Endothelial cell of umbilical vein (primary cell): ENCODE measurements at regions not wholly inside any gene's neighbourhood (a gene's known extent, or its start where the extent isn't known, plus 50 kb on each side); places are given as distances from the start of the nearest gene placed in this dataset.

ENCODE experiments used
- BruUV-seq: library from RNA; stranded (reverse); fragments of 400-500 nt; replicated peaks from 2 replicates; lab custom pipeline; 2021; lab: Mats Ljungman, UMichigan
- CTCF ChIA-PET: fragments of 300-600, 350-600 bp; sonication (Branson Sonifier 250); formaldehyde crosslinking; loops from one replicate; lab custom pipeline; 2021; ENCODE audit warnings: antibody characterized with exemption, inconsistent platforms; lab: Charles Lee
- POLR2A ChIA-PET: fragments of 300-600, 350-600 bp; sonication (Branson Sonifier 250); formaldehyde crosslinking; loops from one replicate; lab custom pipeline; 2021; ENCODE audit warnings: antibody characterized with exemption, inconsistent platforms; lab: Charles Lee
- DNase-seq: peaks from one replicate; pipeline ENCODE4 v3.0.0-alpha.2; 2011; ENCODE audit warnings: low read depth, low spot score
- FAIRE-seq: peaks from 2 replicates; lab custom pipeline; 2011; peaks lifted over from hg19 to GRCh38; lab: Jason Lieb, UNC
- H2AFZ ChIP-seq: 2 replicates; pipeline ENCODE4 v1.6.0; 2012; ENCODE audit warnings: low read depth, low read length, control low read depth, inconsistent platforms
- H3K27ac ChIP-seq: 2 replicates; pipeline ENCODE4 v1.5.1; 2011; ENCODE audit warnings: low read depth, mild to moderate bottlenecking, control low read depth, low read length, moderate library complexity; ENCODE audit not compliant: insufficient read depth
- H3K27me3 ChIP-seq, 2 experiments: 2 replicates each; pipeline versions ENCODE4 v1.6.0 to v1.6.1; 2011; ENCODE audit warnings: low read length in 2 of 2, mixed read lengths in 1 of 2; ENCODE audit not compliant: control insufficient read depth in 2 of 2, insufficient read depth in 2 of 2
- H3K36me3 ChIP-seq, 2 experiments: 2 replicates in 1 of 2; 3 replicates in 1 of 2; pipeline ENCODE4 v1.5.1; 2011; ENCODE audit warnings: low read length in 2 of 2, mild to moderate bottlenecking in 1 of 2, moderate library complexity in 1 of 2; ENCODE audit not compliant: control insufficient read depth in 2 of 2, insufficient read depth in 2 of 2; ENCODE audit errors: extremely low read depth in 1 of 2
- H3K4me1 ChIP-seq: 3 replicates; pipeline ENCODE4 v1.5.1; 2011; ENCODE audit warnings: mild to moderate bottlenecking, low read length; ENCODE audit not compliant: control insufficient read depth, insufficient read depth; ENCODE audit errors: extremely low read depth
- H3K4me2 ChIP-seq: 2 replicates; pipeline ENCODE4 v1.6.1; 2011; ENCODE audit warnings: low read length, control low read depth, mixed read lengths; ENCODE audit not compliant: insufficient read depth
- H3K4me3 ChIP-seq, 3 experiments: fragments of 200-600 bp in 1 of 3; sonication (generic), shearing (Covaris generic) in 1 of 3; replicated peaks in 1 of 3; 2 replicates each; pipeline ENCODE4 v1.5.1; 2011 to 2016; ENCODE audit warnings: control low read depth in 3 of 3, low read length in 3 of 3, mild to moderate bottlenecking in 2 of 3, inconsistent platforms in 1 of 3, low read depth in 1 of 3, moderate library complexity in 1 of 3; ENCODE audit not compliant: insufficient read depth in 1 of 3
- H3K79me2 ChIP-seq: 2 replicates; pipeline ENCODE4 v1.6.0; 2012; ENCODE audit warnings: low read length, inconsistent platforms; ENCODE audit not compliant: control insufficient read depth, insufficient read depth
- H3K9ac ChIP-seq: replicated peaks from 2 replicates; pipeline ENCODE3; 2011; ENCODE audit warnings: low read length, control low read depth; ENCODE audit not compliant: insufficient read depth; ENCODE audit errors: extremely low read depth
- H3K9me1 ChIP-seq: replicated peaks from 3 replicates; pipeline ENCODE4 v1.6.0; 2011; ENCODE audit warnings: mild to moderate bottlenecking, low read length; ENCODE audit not compliant: control insufficient read depth, insufficient read depth; ENCODE audit errors: extremely low read depth
- H3K9me3 ChIP-seq: replicated peaks from 2 replicates; pipeline ENCODE4 v1.5.1; 2012; ENCODE audit warnings: low read length, inconsistent platforms; ENCODE audit not compliant: control insufficient read depth, insufficient read depth
- H4K20me1 ChIP-seq: replicated peaks from 2 replicates; pipeline ENCODE3; 2011; ENCODE audit warnings: mild to moderate bottlenecking, low read length; ENCODE audit not compliant: control insufficient read depth, insufficient read depth; ENCODE audit errors: extremely low read depth
- EZH2 ChIP-seq: IDR thresholded peaks from 2 replicates; pipeline ENCODE4 v1.6.1; 2012; ENCODE audit warnings: borderline replicate concordance, low read depth, mild to moderate bottlenecking, moderate library complexity, low read length, inconsistent platforms; ENCODE audit not compliant: severe bottlenecking
- FOS ChIP-seq: IDR thresholded peaks from 2 replicates; pipeline ENCODE4 v1.6.1; 2011; ENCODE audit warnings: mild to moderate bottlenecking, low read length, moderate library complexity, borderline replicate concordance; ENCODE audit not compliant: insufficient read depth
- GATA2 ChIP-seq: IDR thresholded peaks from 2 replicates; pipeline ENCODE4 v1.7.0; 2011; ENCODE audit warnings: low read depth, mild to moderate bottlenecking, moderate library complexity, mixed read lengths, low read length; ENCODE audit not compliant: insufficient read length, insufficient read depth
- JUN ChIP-seq: IDR thresholded peaks from 2 replicates; pipeline ENCODE4 v1.6.1; 2011; ENCODE audit warnings: borderline replicate concordance, low read depth; ENCODE audit not compliant: insufficient read length, insufficient read depth
- MAX ChIP-seq: IDR thresholded peaks from 2 replicates; pipeline ENCODE4 v1.6.1; 2011; ENCODE audit not compliant: insufficient read depth, insufficient read length
- MYC ChIP-seq: IDR thresholded peaks from one replicate; pipeline ENCODE4 v1.6.1; 2011; ENCODE audit warnings: mild to moderate bottlenecking, low read depth, low read length
- POLR2A ChIP-seq: IDR thresholded peaks from 2 replicates; pipeline ENCODE4 v1.6.1; 2012; ENCODE audit warnings: low read depth, mild to moderate bottlenecking, control low read depth, low read length
- POLR2AphosphoS5 ChIP-seq: IDR thresholded peaks from 2 replicates; pipeline ENCODE4 v1.6.1; 2012; ENCODE audit warnings: low read depth, mild to moderate bottlenecking, control low read depth, low read length, moderate library complexity; ENCODE audit not compliant: insufficient read depth
- dilution Hi-C: fragments of 300-500 bp; cut with MboI; formaldehyde crosslinking; loops from one replicate; pipeline ENCODE4 v1.15.0; 2019; ENCODE audit warnings: low sequenced_read_pairs; ENCODE audit not compliant: extremely low pct_ligation_motif_present
- intact Hi-C: fragments of 100-400 bp; cut with micrococcal nuclease; formaldehyde crosslinking; loops from one replicate; pipeline ENCODE4 v1.10.0; 2022
- TF ChIP-seq, protein P1 (sequence below), 2 donors: IDR thresholded peaks; 1 replicate in 1 of 2; 2 replicates in 1 of 2; pipeline ENCODE4 v1.5.1; 2011; ENCODE audit warnings: low read length in 2 of 2, mild to moderate bottlenecking in 2 of 2, moderate library complexity in 2 of 2, control low read depth in 1 of 2, inconsistent platforms in 1 of 2, low read depth in 1 of 2; ENCODE audit not compliant: insufficient read depth in 1 of 2; ENCODE audit errors: extremely low read depth in 1 of 2

GRCh38 chr7:69349291-69349690 lies 249.0 kb upstream of the AUTS2 start:
- Histone ChIP-seq H3K27ac (no peak overlapping the region), H3K4me2 (no peak overlapping the region), H3K9me1 (no peaks in the 10 kb centered on the region), H3K36me3 (no peaks in the 10 kb centered on the region), H3K4me3 (no peak overlapping the region), H3K4me1 (no peaks in the 10 kb centered on the region), H3K9me3 (peaks cover 4% of the 10 kb centered on the region), H4K20me1 (no peaks in the 10 kb centered on the region), H3K79me2 (no peaks in the 10 kb centered on the region), H3K9ac (no peak overlapping the region), H2AFZ (no peak overlapping the region), H3K27me3 (no peaks in the 10 kb centered on the region)
- intact Hi-C loops, result no loop called here
- BruUV-seq, result no TSS peak
- ChIA-PET CTCF (no interaction called here), POLR2A (no interaction called here)
- TF ChIP-seq, protein P1, sequence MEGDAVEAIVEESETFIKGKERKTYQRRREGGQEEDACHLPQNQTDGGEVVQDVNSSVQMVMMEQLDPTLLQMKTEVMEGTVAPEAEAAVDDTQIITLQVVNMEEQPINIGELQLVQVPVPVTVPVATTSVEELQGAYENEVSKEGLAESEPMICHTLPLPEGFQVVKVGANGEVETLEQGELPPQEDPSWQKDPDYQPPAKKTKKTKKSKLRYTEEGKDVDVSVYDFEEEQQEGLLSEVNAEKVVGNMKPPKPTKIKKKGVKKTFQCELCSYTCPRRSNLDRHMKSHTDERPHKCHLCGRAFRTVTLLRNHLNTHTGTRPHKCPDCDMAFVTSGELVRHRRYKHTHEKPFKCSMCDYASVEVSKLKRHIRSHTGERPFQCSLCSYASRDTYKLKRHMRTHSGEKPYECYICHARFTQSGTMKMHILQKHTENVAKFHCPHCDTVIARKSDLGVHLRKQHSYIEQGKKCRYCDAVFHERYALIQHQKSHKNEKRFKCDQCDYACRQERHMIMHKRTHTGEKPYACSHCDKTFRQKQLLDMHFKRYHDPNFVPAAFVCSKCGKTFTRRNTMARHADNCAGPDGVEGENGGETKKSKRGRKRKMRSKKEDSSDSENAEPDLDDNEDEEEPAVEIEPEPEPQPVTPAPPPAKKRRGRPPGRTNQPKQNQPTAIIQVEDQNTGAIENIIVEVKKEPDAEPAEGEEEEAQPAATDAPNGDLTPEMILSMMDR (IDR thresholded peaks at IDR 0.05; ENCODE audit: extremely low read depth in 1 of 2, insufficient read depth in 1 of 2, low read depth in 1 of 2, low read length in 2 of 2), result no peak
- TF ChIP-seq MAX, result no peak
- no peak for TF ChIP-seq FOS
- TF ChIP-seq GATA2, result no peak
- TF ChIP-seq POLR2A, result no peak
- FAIRE-seq, result no peak
- dilution Hi-C loops, result no loop called here
- DNase-seq, result no peak

GRCh38 chr7:69358163-69358821 lies 240.0 kb upstream of the AUTS2 start:
- no TSS peak for BruUV-seq
- H2AFZ ChIP-seq, result no peak overlapping the region
- ChIA-PET POLR2A (no interaction called here), CTCF (no interaction called here)
- no peak overlapping the region for H3K9ac ChIP-seq
- no peaks in the 10 kb centered on the region for H3K9me1 ChIP-seq
- no peak for TF ChIP-seq JUN
- TF ChIP-seq, protein P1 (IDR thresholded peaks at IDR 0.05; ENCODE audit: extremely low read depth in 1 of 2, insufficient read depth in 1 of 2, low read depth in 1 of 2, low read length in 2 of 2), result no peak
- no peak for TF ChIP-seq EZH2
- no peak for TF ChIP-seq POLR2A
- no peak for TF ChIP-seq MYC
- no peak for TF ChIP-seq POLR2AphosphoS5
- TF ChIP-seq GATA2, result no peak
- no peak for TF ChIP-seq MAX
- TF ChIP-seq FOS, result no peak
- no peaks in the 10 kb centered on the region for H3K4me1 ChIP-seq
- DNase-seq (no peak), FAIRE-seq (no peak)
- H3K27ac ChIP-seq, result no peak overlapping the region
- no peaks in the 10 kb centered on the region for H3K36me3 ChIP-seq
- peaks cover under 1% of the 10 kb centered on the region for H3K9me3 ChIP-seq
- no peak overlapping the region for H3K4me3 ChIP-seq
- no peaks in the 10 kb centered on the region for H4K20me1 ChIP-seq
- intact Hi-C loops, result no loop called here
- no peaks in the 10 kb centered on the region for H3K79me2 ChIP-seq
- H3K27me3 ChIP-seq, result no peaks in the 10 kb centered on the region
- dilution Hi-C loops, result no loop called here
- H3K4me2 ChIP-seq, result no peak overlapping the region
